Stimulated activated naive CD8-positive, alpha-beta T cell treated with anti-CD3 and anti-CD28 coated beads, Interleukin-15, Interleukin-2, amounts not matched to agents 100 U/mL and 50 U/mL, for 24 hours (primary cell): ENCODE measurements at regions not wholly inside any gene's neighbourhood (a gene's known extent, or its start where the extent isn't known, plus 50 kb on each side); places are given as distances from the start of the nearest gene placed in this dataset.

Experiments used
- ATAC-seq: fragments of 150-1000 bp; cut with Tn5 transposase; one replicate; pipeline ENCODE4 v1.10.0; 2021
- DNase-seq: peaks from one replicate; pipeline ENCODE4 v3.0.0; 2021

DNA sequence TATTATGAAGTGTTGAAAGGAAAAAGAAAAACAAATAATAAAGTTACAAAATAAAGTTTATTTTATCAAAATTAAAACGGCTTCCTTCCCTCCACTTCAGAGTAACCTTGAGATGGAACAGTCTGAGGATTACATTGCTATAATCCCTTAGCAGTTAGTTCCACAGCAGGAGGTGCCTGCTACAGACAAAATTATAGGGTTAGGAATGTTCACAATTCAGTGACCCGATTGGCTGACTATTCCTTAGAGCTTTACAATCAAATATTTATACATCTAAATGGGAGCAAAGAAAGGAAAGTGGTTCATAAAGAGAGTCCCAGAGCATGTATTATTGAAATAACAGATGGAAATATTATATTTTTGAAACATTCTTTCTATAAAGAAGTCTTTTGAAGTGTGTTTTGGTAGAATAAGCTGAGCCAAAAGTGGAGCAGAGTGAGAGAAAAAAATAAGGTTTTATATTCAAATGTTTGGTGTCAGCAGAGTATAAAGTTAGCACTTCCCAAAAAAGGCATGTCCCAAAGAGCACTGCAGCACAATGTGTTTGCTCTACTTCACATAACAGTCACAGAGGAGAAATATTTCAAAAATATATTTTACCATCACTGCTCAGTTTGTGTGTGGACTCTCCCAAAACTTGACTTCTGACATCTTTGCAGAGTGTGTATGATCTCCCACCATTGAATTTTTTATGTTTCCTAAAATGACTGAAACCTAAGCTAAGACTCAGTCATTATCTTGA is 71.4 kb upstream of the GORAB start:
- DNase-seq (no peak), ATAC-seq (no peak)

DNA sequence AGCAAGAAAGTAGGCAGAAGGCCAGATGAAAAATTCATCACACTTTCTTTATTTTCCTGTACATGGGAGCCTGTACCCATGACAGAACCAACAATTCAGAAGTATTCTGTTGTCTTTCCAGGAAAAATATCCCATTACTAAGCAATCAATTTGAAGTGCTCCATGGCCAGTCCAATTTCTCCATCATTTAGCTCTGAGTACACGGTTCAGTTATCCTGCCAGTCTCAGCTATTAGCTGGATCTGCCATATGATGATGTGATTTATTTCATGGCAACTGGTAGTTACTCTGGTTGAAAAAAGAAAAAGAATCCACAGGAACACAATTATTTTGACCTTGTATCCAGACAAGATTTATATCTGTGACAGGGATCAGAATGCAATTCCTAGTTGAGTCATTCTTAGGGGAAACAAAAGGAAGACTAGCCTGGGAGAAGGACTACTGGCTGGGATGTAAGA is 70.6 kb upstream of the GORAB start:
- ATAC-seq, result no peak
- no peak for DNase-seq

DNA sequence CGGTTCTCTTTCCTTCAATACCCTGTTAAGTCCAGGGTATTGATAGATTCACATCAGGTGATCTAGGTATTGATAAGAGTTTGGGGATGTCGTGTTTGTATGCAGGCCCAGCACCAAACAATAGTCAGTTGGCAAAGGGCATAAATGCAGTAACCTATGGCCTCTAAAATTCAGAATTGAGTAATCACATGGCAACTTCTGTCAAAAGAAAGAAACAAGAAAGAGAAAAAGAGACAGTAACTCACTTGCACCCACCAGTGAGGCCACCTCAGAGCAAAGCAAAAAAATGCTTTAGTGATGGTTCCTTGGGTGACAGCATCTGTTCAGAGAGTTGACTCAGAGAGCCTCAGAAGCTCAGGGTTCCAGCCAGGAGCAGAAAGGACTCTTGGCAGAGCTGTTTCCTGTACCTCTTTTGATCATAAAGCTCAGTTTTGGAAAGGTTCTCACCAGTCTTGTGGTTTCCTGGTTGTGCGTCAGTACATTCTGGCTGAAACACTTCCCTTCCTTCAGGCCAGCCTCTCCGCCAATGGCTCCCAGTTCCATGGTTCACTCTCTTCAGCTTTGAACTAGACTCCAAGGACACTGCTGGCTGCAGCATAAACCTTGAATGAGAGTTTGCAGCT is 70.1 kb upstream of the GORAB start:
- ATAC-seq (no peak), DNase-seq (no peak)

DNA sequence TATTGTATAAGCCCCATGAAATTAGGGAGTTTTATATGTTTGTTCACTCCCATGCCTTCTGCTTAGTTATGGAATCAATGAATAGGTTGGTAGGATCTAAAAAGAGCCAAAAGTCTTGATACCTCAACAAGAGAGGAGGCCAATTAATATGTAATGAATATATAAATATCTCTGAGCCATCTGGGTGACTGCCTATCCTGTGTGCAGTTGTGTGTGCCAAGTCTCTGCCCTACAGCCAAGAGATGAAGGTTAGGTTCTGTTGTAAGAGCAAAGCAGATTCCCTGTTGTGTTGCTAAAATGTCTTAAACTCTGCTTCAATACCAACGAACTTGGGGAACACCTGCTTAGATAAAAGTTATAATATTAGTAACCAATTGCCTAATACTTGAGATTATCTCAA is 61.8 kb upstream of the GORAB start:
- ATAC-seq, result no peak
- DNase-seq, result no peak

DNA sequence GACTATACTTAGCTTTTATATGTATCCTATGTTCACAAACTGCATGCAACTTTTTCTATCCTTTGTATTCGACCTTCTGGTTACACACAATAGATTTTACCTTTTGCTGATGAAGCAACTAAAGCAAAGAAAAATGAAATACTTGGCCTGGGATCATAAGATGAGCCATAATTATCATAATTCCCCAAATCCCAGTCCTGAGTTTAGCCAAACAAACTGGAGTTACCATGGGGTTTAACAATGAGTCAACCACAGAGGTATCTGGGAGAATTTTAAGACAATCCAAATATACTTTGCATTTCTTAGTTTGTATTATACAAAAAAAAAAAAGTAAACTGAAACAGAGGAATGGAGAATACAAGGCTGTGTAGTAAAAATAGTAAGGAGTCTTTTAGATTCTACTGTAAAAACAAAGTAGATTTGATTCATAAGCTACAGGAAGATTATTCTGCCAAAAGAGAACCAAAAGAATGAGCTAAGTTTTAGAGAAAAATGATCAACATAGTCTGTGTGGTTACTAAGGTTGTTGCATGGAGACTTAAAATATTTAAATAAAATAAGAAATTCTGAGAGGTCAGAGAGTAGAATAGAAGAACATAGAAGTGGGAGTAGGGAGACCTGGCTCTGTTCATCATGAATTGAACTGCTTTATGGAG is 60.4 kb upstream of the GORAB start:
- no peak for DNase-seq
- no peak for ATAC-seq

DNA sequence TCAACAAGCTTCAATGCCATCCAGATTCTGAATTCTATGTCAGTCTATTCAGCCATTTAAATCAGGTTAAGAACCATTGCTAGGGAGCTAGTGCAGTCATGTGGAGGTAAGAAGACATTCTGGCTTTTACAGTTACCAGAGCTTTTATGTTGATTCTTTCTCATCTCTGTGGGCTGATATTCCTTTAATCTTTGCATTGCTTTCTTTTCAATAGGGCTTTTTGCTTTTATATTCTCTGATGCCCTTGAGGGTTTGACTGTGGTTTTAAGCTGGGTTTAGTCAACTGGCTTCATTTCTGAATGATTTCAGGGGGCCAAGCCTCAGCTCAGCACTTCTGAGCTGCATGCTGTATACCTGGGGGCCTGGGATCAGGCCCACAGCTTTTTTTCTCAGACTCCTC is 51.0 kb upstream of the GORAB start:
- no peak for DNase-seq
- ATAC-seq, result no peak
